Liver (tissue), 8 donors: ENCODE measurements at regions not wholly inside any gene's neighbourhood (a gene's known extent, or its start where the extent isn't known, plus 50 kb on each side); places are given as distances from the start of the nearest gene placed in this dataset.

Source experiments
- DNase-seq: peaks from one replicate; pipeline ENCODE4 v3.0.0-alpha.2; 2017; ENCODE audit warnings: low spot score
- H3K27ac ChIP-seq, 2 donors: one replicate each; pipeline ENCODE4 v1.7.0; 2013; ENCODE audit warnings: inconsistent platforms in 2 of 2, low read length in 2 of 2, control low read depth in 1 of 2, low read depth in 1 of 2, mild to moderate bottlenecking in 1 of 2
- H3K27me3 ChIP-seq, 4 donors: one replicate each; pipeline versions ENCODE4 v1.6.1 to v1.7.0; 2013; ENCODE audit warnings: low read length in 3 of 4, inconsistent platforms in 1 of 4, mild to moderate bottlenecking in 1 of 4, moderate library complexity in 1 of 4; ENCODE audit not compliant: control insufficient read depth in 4 of 4, insufficient read depth in 4 of 4
- H3K36me3 ChIP-seq, 4 donors: one replicate each; pipeline versions ENCODE4 v1.6.1 to v1.7.0; 2013; ENCODE audit warnings: low read length in 3 of 4, mild to moderate bottlenecking in 3 of 4, low read depth in 1 of 4, moderate library complexity in 1 of 4; ENCODE audit not compliant: control insufficient read depth in 4 of 4, insufficient read depth in 3 of 4
- H3K4me1 ChIP-seq, 4 donors: one replicate each; pipeline versions ENCODE4 v1.6.1 to v1.7.0; 2013; ENCODE audit warnings: low read length in 3 of 4, mild to moderate bottlenecking in 3 of 4, moderate library complexity in 1 of 4; ENCODE audit not compliant: control insufficient read depth in 4 of 4, insufficient read depth in 4 of 4
- H3K4me3 ChIP-seq, 3 donors: one replicate each; pipeline versions ENCODE4 v1.6.1 to v1.7.0; 2013; ENCODE audit warnings: low read length in 3 of 3, control low read depth in 1 of 3, low read depth in 1 of 3, mild to moderate bottlenecking in 1 of 3
- H3K9ac ChIP-seq, 2 donors: one replicate each; pipeline ENCODE4 v1.7.0; 2013; ENCODE audit warnings: low read length in 2 of 2, mild to moderate bottlenecking in 2 of 2, moderate library complexity in 2 of 2, control low read depth in 1 of 2, low read depth in 1 of 2
- H3K9me3 ChIP-seq, 4 donors: one replicate each; pipeline versions ENCODE4 v1.6.1 to v1.7.0; 2013; ENCODE audit warnings: low read length in 3 of 4; ENCODE audit not compliant: control insufficient read depth in 4 of 4
- EGR1 ChIP-seq, 2 donors: IDR thresholded peaks; 2 replicates each; pipeline ENCODE4 v1.6.1; 2016 to 2018; ENCODE audit warnings: antibody characterized with exemption in 2 of 2, low read depth in 2 of 2
- FOXA1 ChIP-seq: IDR thresholded peaks from 2 replicates; pipeline ENCODE4 v1.6.1; 2016; ENCODE audit warnings: antibody characterized with exemption
- FOXA2 ChIP-seq: IDR thresholded peaks from 2 replicates; pipeline ENCODE4 v1.6.1; 2016; ENCODE audit warnings: antibody characterized with exemption
- GABPA ChIP-seq, 2 donors: IDR thresholded peaks in 1 of 2; conservative IDR thresholded peaks in 1 of 2; 2 replicates each; pipeline ENCODE4 v1.6.1; 2016; ENCODE audit warnings: antibody characterized with exemption in 2 of 2, mild to moderate bottlenecking in 1 of 2, moderate library complexity in 1 of 2
- HNF4A ChIP-seq, 2 donors: conservative IDR thresholded peaks; 2 replicates each; pipeline ENCODE4 v1.6.1; 2016; ENCODE audit warnings: antibody characterized with exemption in 2 of 2, mild to moderate bottlenecking in 2 of 2
- HNF4G ChIP-seq: IDR thresholded peaks from 2 replicates; pipeline ENCODE4 v1.6.1; 2016; ENCODE audit warnings: antibody characterized with exemption
- JUND ChIP-seq, 2 donors: IDR thresholded peaks; 2 replicates each; pipeline ENCODE4 v1.6.1; 2016; ENCODE audit warnings: antibody characterized with exemption in 2 of 2
- NR2F2 ChIP-seq: IDR thresholded peaks from 2 replicates; pipeline ENCODE4 v1.6.1; 2016; ENCODE audit warnings: antibody characterized with exemption
- RAD21 ChIP-seq, 2 donors: IDR thresholded peaks; 2 replicates each; pipeline ENCODE4 v1.6.1; 2016; ENCODE audit warnings: antibody characterized with exemption in 2 of 2, mild to moderate bottlenecking in 2 of 2
- RXRA ChIP-seq, 2 donors: IDR thresholded peaks; 2 replicates each; pipeline ENCODE4 v1.6.1; 2017 to 2018; ENCODE audit warnings: antibody characterized with exemption in 2 of 2, mild to moderate bottlenecking in 1 of 2
- SP1 ChIP-seq: IDR thresholded peaks from 2 replicates; pipeline ENCODE4 v1.6.1; 2018; ENCODE audit warnings: antibody characterized with exemption, mild to moderate bottlenecking
- TAF1 ChIP-seq: conservative IDR thresholded peaks from 2 replicates; pipeline ENCODE4 v1.6.1; 2016; ENCODE audit warnings: antibody characterized with exemption, mild to moderate bottlenecking
- YY1 ChIP-seq: IDR thresholded peaks from 2 replicates; pipeline ENCODE4 v1.6.1; 2016; ENCODE audit warnings: antibody characterized with exemption, mild to moderate bottlenecking
- ZBTB33 ChIP-seq: IDR thresholded peaks from 2 replicates; pipeline ENCODE4 v1.6.1; 2016; ENCODE audit warnings: antibody characterized with exemption
- WGBS: extraction: QIAGEN DNeasy Blood & Tissue Kit; methylation state at CpG from one replicate; pipeline ENCODE4 v1.1.7; 2013; 5-methylcytosine and 5-hydroxymethylcytosine counted together
- TF ChIP-seq, protein P1 (sequence below): IDR thresholded peaks from 2 replicates; pipeline ENCODE4 v1.6.1; 2016; ENCODE audit warnings: antibody characterized with exemption, mild to moderate bottlenecking
- TF ChIP-seq, protein P2 (sequence below): IDR thresholded peaks from 2 replicates; pipeline ENCODE4 v1.6.1; 2016; ENCODE audit warnings: antibody characterized with exemption
- TF ChIP-seq, protein P3 (sequence below): fragments of 150-350 bp; IDR thresholded peaks from 2 replicates; pipeline ENCODE4 v1.5.1; 2017; ENCODE audit warnings: improper control_type of control experiment, low read depth, low read length; ENCODE audit not compliant: missing input control
- TF ChIP-seq, protein P4 (sequence below): IDR thresholded peaks from 2 replicates; pipeline ENCODE4 v1.6.1; 2016; ENCODE audit warnings: antibody characterized with exemption
- donor health status: healthy.
- donor health status: healthy.
- donor health status: healthy.
- donor health status: healthy.
- donor health status: healthy.

- no peaks in the 10 kb centered on the region for H3K9me3 ChIP-seq
- TF ChIP-seq, protein P1, sequence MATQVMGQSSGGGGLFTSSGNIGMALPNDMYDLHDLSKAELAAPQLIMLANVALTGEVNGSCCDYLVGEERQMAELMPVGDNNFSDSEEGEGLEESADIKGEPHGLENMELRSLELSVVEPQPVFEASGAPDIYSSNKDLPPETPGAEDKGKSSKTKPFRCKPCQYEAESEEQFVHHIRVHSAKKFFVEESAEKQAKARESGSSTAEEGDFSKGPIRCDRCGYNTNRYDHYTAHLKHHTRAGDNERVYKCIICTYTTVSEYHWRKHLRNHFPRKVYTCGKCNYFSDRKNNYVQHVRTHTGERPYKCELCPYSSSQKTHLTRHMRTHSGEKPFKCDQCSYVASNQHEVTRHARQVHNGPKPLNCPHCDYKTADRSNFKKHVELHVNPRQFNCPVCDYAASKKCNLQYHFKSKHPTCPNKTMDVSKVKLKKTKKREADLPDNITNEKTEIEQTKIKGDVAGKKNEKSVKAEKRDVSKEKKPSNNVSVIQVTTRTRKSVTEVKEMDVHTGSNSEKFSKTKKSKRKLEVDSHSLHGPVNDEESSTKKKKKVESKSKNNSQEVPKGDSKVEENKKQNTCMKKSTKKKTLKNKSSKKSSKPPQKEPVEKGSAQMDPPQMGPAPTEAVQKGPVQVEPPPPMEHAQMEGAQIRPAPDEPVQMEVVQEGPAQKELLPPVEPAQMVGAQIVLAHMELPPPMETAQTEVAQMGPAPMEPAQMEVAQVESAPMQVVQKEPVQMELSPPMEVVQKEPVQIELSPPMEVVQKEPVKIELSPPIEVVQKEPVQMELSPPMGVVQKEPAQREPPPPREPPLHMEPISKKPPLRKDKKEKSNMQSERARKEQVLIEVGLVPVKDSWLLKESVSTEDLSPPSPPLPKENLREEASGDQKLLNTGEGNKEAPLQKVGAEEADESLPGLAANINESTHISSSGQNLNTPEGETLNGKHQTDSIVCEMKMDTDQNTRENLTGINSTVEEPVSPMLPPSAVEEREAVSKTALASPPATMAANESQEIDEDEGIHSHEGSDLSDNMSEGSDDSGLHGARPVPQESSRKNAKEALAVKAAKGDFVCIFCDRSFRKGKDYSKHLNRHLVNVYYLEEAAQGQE: no peak
- TF ChIP-seq RAD21 (IDR thresholded peaks at IDR 0.05) (no peak), HNF4G (no peak), GABPA (IDR thresholded peaks at IDR 0.05 in 1 of 2, conservative IDR thresholded peaks at IDR 0.05 in 1 of 2) (no peak), EGR1 (IDR thresholded peaks at IDR 0.05; ENCODE audit: low read depth in 2 of 2) (no peak), ZBTB33 (no peak), NR2F2 (no peak), JUND (IDR thresholded peaks at IDR 0.05) (no peak), TAF1 (no peak), FOXA1 (no peak), SP1 (no peak), RXRA (IDR thresholded peaks at IDR 0.05) (no peak), HNF4A (conservative IDR thresholded peaks at IDR 0.05) (no peak), YY1 (no peak), FOXA2 (no peak)
- TF ChIP-seq, protein P2, sequence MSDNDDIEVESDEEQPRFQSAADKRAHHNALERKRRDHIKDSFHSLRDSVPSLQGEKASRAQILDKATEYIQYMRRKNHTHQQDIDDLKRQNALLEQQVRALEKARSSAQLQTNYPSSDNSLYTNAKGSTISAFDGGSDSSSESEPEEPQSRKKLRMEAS: no peak
- TF ChIP-seq, protein P3, sequence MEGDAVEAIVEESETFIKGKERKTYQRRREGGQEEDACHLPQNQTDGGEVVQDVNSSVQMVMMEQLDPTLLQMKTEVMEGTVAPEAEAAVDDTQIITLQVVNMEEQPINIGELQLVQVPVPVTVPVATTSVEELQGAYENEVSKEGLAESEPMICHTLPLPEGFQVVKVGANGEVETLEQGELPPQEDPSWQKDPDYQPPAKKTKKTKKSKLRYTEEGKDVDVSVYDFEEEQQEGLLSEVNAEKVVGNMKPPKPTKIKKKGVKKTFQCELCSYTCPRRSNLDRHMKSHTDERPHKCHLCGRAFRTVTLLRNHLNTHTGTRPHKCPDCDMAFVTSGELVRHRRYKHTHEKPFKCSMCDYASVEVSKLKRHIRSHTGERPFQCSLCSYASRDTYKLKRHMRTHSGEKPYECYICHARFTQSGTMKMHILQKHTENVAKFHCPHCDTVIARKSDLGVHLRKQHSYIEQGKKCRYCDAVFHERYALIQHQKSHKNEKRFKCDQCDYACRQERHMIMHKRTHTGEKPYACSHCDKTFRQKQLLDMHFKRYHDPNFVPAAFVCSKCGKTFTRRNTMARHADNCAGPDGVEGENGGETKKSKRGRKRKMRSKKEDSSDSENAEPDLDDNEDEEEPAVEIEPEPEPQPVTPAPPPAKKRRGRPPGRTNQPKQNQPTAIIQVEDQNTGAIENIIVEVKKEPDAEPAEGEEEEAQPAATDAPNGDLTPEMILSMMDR: no peak
- TF ChIP-seq, protein P4, sequence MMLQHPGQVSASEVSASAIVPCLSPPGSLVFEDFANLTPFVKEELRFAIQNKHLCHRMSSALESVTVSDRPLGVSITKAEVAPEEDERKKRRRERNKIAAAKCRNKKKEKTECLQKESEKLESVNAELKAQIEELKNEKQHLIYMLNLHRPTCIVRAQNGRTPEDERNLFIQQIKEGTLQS: no peak
- H3K4me1 ChIP-seq: peaks cover 4 to 16% (median 6%) of the 10 kb centered on the region in 4 donors
- no peaks in the 10 kb centered on the region for H3K27me3 ChIP-seq
- no peak overlapping the region for H3K4me3 ChIP-seq
- H3K36me3 ChIP-seq: no peaks in the 10 kb centered on the region
- no peak for DNase-seq
- H3K9ac ChIP-seq: no peak overlapping the region
- H3K27ac ChIP-seq: no peak overlapping the region
- WGBS: 95% methylated on average over 8 of the region's 8 CpGs
These were observed 246.1 kb downstream of the ACKR3 start for GRCh38 chr2:236815746-236816145.
